GM18870 (cell line): ENCODE measurements at regions not wholly inside any gene's neighbourhood (a gene's known extent, or its start where the extent isn't known, plus 50 kb on each side); places are given as distances from the start of the nearest gene placed in this dataset.
"Not testable (repeated sequence)": the region's sequence is repeated elsewhere in the genome, so short reads cannot be mapped to it uniquely, and the experiment has no call there.

ENCODE experiments used
- ATAC-seq: cut with Tn5 transposase; IDR thresholded peaks from one replicate; pipeline ENCODE4 v1.9.1; 2021; ENCODE audit warnings: moderate library complexity; ENCODE audit not compliant: unreplicated experiment

- not testable (repeated sequence) for ATAC-seq
Observed at GRCh38 chrX:123788193-123788592, 55.3 kb upstream of the THOC2 start.

GRCh38 chrX:123788744-123789143 is 55.9 kb upstream of the THOC2 start:
- no peak for ATAC-seq

GRCh38 chrX:123797543-123798447 is 62.1 kb upstream of the XIAP start:
- no peak for ATAC-seq

GRCh38 chrX:123798706-123799430 is 61.0 kb upstream of the XIAP start:
- not testable (repeated sequence) for ATAC-seq

GRCh38 chrX:123801901-123802300 is 58.0 kb upstream of the XIAP start:
- ATAC-seq: no peak

GRCh38 chrX:123803331-123803983 is 56.4 kb upstream of the XIAP start:
- ATAC-seq: peak; percentile 47

GRCh38 chrX:123803984-123804365 is 55.9 kb upstream of the XIAP start:
- ATAC-seq: not testable (repeated sequence)

- ATAC-seq: no peak
Observed at GRCh38 chrX:123807835-123808416, 51.9 kb upstream of the XIAP start.

- no peak for ATAC-seq
Observed at GRCh38 chrX:123809854-123810375, 49.9 kb upstream of the XIAP start.
